Muscle of arm (tissue), 1 donor: ENCODE measurements at regions not wholly inside any gene's neighbourhood (a gene's known extent, or its start where the extent isn't known, plus 50 kb on each side); places are given as distances from the start of the nearest gene placed in this dataset.
"Not testable (repeated sequence)": the region's sequence is repeated elsewhere in the genome, so short reads cannot be mapped to it uniquely, and the experiment has no call there.

Experiments
- DNase-seq: peaks from one replicate; pipeline ENCODE4 v3.0.0-alpha.2; 2013

GRCh38 chr12:75706786-75707605, 195.6 kb upstream of the KRR1 start:
- DNase-seq, result peak; percentile 74

GRCh38 chr12:75705749-75706711, 194.6 kb upstream of the KRR1 start:
- peak; percentile 87 for DNase-seq

GRCh38 chr12:75704664-75705063, 193.3 kb upstream of the KRR1 start:
- DNase-seq, result no peak

GRCh38 chr12:75704208-75704607, 192.8 kb upstream of the KRR1 start:
- no peak for DNase-seq

- no peak for DNase-seq
These were observed 191.7 kb upstream of the KRR1 start for GRCh38 chr12:75703131-75703530.

GRCh38 chr12:75702477-75703093, 191.2 kb upstream of the KRR1 start:
- no peak for DNase-seq

- no peak for DNase-seq
These were observed 190.4 kb upstream of the KRR1 start for GRCh38 chr12:75701859-75702258.

GRCh38 chr12:75699728-75700496, 188.5 kb upstream of the KRR1 start:
- DNase-seq, result no peak

- no peak for DNase-seq
These were observed 187.8 kb upstream of the KRR1 start for GRCh38 chr12:75699251-75699650.

- DNase-seq, result no peak
These were observed 186.6 kb upstream of the KRR1 start for GRCh38 chr12:75698052-75698451.

- DNase-seq, result no peak
These were observed 184.5 kb upstream of the KRR1 start for GRCh38 chr12:75695926-75696325.

GRCh38 chr12:75694534-75695268, 183.3 kb upstream of the KRR1 start:
- DNase-seq, result no peak

- no peak for DNase-seq
These were observed 181.5 kb upstream of the KRR1 start for GRCh38 chr12:75692876-75693275.

- no peak for DNase-seq
These were observed 179.0 kb upstream of the KRR1 start for GRCh38 chr12:75690296-75690955.

- not testable (repeated sequence) for DNase-seq
These were observed 174.8 kb upstream of the KRR1 start for GRCh38 chr12:75686233-75686632.

GRCh38 chr12:75685617-75686225, 174.3 kb upstream of the KRR1 start:
- no peak for DNase-seq

- no peak for DNase-seq
These were observed 173.5 kb upstream of the KRR1 start for GRCh38 chr12:75684678-75685616.

- DNase-seq, result not testable (repeated sequence)
These were observed 172.7 kb upstream of the KRR1 start for GRCh38 chr12:75683995-75684586.
